ENCODE measurements at regions not wholly inside any gene's neighbourhood (a gene's known extent, or its start where the extent isn't known, plus 50 kb on each side); places are given as distances from the start of the nearest gene placed in this dataset.

GRCh38 chr9:1411826-1412225 lies 361.7 kb downstream of the DMRT2 start:
- Mint-ChIP-seq H3K4me3 (no peak overlapping the region), H3K27me3 (ENCODE audit: low read depth in 3 of 3) (no peaks in the 10 kb centered on the region), H3K36me3 (no peaks in the 10 kb centered on the region), H3K9me3 (peaks cover 1 to 12% (median 2%) of the 10 kb centered on the region in 7 donors), H3K4me1 (no peaks in the 10 kb centered on the region), H3K27ac (no peak overlapping the region)
- no peak for DNase-seq
- TF ChIP-seq CTCF (IDR thresholded peaks at IDR 0.05), result no peak
- Histone ChIP-seq H3K27me3 (ENCODE audit: control insufficient read depth in 2 of 2, insufficient read depth in 2 of 2, low read length in 2 of 2) (no peaks in the 10 kb centered on the region), H4K20me1 (ENCODE audit: insufficient read depth, low read length) (no peaks in the 10 kb centered on the region), H3K4me1 (ENCODE audit: control insufficient read depth in 1 of 2, insufficient read depth in 2 of 2, low read length in 2 of 2) (no peaks in the 10 kb centered on the region), H2AFZ (ENCODE audit: insufficient read depth, low read depth, low read length, poor library complexity, severe bottlenecking) (no peak overlapping the region), H3K9ac (ENCODE audit: insufficient read depth, low read length, poor library complexity, severe bottlenecking) (no peak overlapping the region), H3K9me3 (replicated peaks in 1 of 2; ENCODE audit: control insufficient read depth in 1 of 2, insufficient read depth in 1 of 2, low read length in 2 of 2) (no peaks in the 10 kb centered on the region), H3K27ac (ENCODE audit: low read depth in 1 of 2, low read length in 2 of 2) (no peak overlapping the region), H3K79me2 (ENCODE audit: insufficient read depth, low read length) (no peaks in the 10 kb centered on the region), H3K4me2 (replicated peaks; ENCODE audit: extremely low read depth, low read length, poor library complexity, severe bottlenecking) (no peak overlapping the region), H3K4me3 (replicated peaks in 1 of 3; ENCODE audit: low read depth in 2 of 3, low read length in 3 of 3) (no peak overlapping the region), H3K36me3 (replicated peaks in 1 of 2; ENCODE audit: control insufficient read depth in 1 of 2, insufficient read depth in 2 of 2, low read length in 2 of 2) (no peaks in the 10 kb centered on the region)
- intact Hi-C loops (cut with micrococcal nuclease), result no loop called here
- WGBS (ENCODE audit: insufficient coverage), result 50% methylated on average over 1 of the region's 2 CpGs

- no peak for DNase-seq
- intact Hi-C loops (cut with micrococcal nuclease), result no loop called here
- Mint-ChIP-seq H3K36me3 (no peaks in the 10 kb centered on the region), H3K4me3 (no peak overlapping the region), H3K27ac (no peak overlapping the region), H3K9me3 (peaks cover 0 to 9% (median 1%) of the 10 kb centered on the region in 7 donors), H3K27me3 (ENCODE audit: low read depth in 3 of 3) (no peaks in the 10 kb centered on the region), H3K4me1 (no peaks in the 10 kb centered on the region)
- no peak overlapping the region for H2AFZ ChIP-seq (ENCODE audit: insufficient read depth, low read depth, low read length, poor library complexity, severe bottlenecking)
- no peak overlapping the region for H3K4me3 ChIP-seq (replicated peaks in 1 of 3; ENCODE audit: low read depth in 2 of 3, low read length in 3 of 3)
- no peaks in the 10 kb centered on the region for H3K9me3 ChIP-seq (replicated peaks in 1 of 2; ENCODE audit: control insufficient read depth in 1 of 2, insufficient read depth in 1 of 2, low read length in 2 of 2)
- H4K20me1 ChIP-seq (ENCODE audit: insufficient read depth, low read length), result no peaks in the 10 kb centered on the region
- no peak overlapping the region for H3K4me2 ChIP-seq (replicated peaks; ENCODE audit: extremely low read depth, low read length, poor library complexity, severe bottlenecking)
- H3K27me3 ChIP-seq (ENCODE audit: control insufficient read depth in 2 of 2, insufficient read depth in 2 of 2, low read length in 2 of 2), result no peaks in the 10 kb centered on the region
- TF ChIP-seq CTCF (IDR thresholded peaks at IDR 0.05), result no peak
- H3K79me2 ChIP-seq (ENCODE audit: insufficient read depth, low read length), result no peaks in the 10 kb centered on the region
- H3K27ac ChIP-seq (ENCODE audit: low read depth in 1 of 2, low read length in 2 of 2), result no peak overlapping the region
- H3K36me3 ChIP-seq (replicated peaks in 1 of 2; ENCODE audit: control insufficient read depth in 1 of 2, insufficient read depth in 2 of 2, low read length in 2 of 2), result no peaks in the 10 kb centered on the region
- H3K9ac ChIP-seq (ENCODE audit: insufficient read depth, low read length, poor library complexity, severe bottlenecking), result no peak overlapping the region
- no peaks in the 10 kb centered on the region for H3K4me1 ChIP-seq (ENCODE audit: control insufficient read depth in 1 of 2, insufficient read depth in 2 of 2, low read length in 2 of 2)
- no CpG with 5 or more reads among the region's 2 CpGs for WGBS (ENCODE audit: insufficient coverage)
Observed at GRCh38 chr9:1414711-1415131, 364.6 kb downstream of the DMRT2 start.

Data from CD14-positive monocyte (primary cell).